Naive thymus-derived CD4-positive, alpha-beta T cell (primary cell): ENCODE measurements at regions not wholly inside any gene's neighbourhood (a gene's known extent, or its start where the extent isn't known, plus 50 kb on each side); places are given as distances from the start of the nearest gene placed in this dataset.

Experiments used
- ATAC-seq: fragments of 150-1000 bp; cut with Tn5 transposase; 2 replicates; pipeline ENCODE4 v1.10.0; 2021; ENCODE audit warnings: mild to moderate bottlenecking, moderate library complexity
- CTCF ChIA-PET: fragments of 350-600 bp; sonication (Branson Sonifier 250); formaldehyde crosslinking; loops from one replicate; lab custom pipeline; 2021; ENCODE audit warnings: antibody characterized with exemption; lab: Charles Lee
- POLR2A ChIA-PET: fragments of 350-600 bp; sonication (Branson Sonifier 250); formaldehyde crosslinking; loops from one replicate; lab custom pipeline; 2021; ENCODE audit warnings: antibody characterized with exemption, inconsistent platforms; lab: Charles Lee
- DNase-seq, 9 donors: peaks; one replicate each; pipeline versions ENCODE4 v3.0.0 to v3.0.0-alpha.2; 2020 to 2022; ENCODE audit warnings: mixed read lengths in 1 of 9
- H3K27ac ChIP-seq: one replicate; pipeline ENCODE4 v1.7.0; 2013; ENCODE audit warnings: mild to moderate bottlenecking, low read depth, low read length, moderate library complexity
- H3K27me3 ChIP-seq, 2 donors: one replicate each; pipeline ENCODE4 v1.7.0; 2013; ENCODE audit warnings: low read length in 2 of 2, mild to moderate bottlenecking in 2 of 2, moderate library complexity in 2 of 2; ENCODE audit not compliant: control insufficient read depth in 2 of 2, insufficient read depth in 2 of 2
- H3K36me3 ChIP-seq, 3 experiments: 1 replicate in 2 of 3; 2 replicates in 1 of 3; pipeline ENCODE4 v1.7.0; 2013; ENCODE audit warnings: low read length in 3 of 3, mild to moderate bottlenecking in 3 of 3, moderate library complexity in 1 of 3; ENCODE audit not compliant: insufficient read depth in 3 of 3, control insufficient read depth in 2 of 3
- H3K4me1 ChIP-seq, 2 donors: one replicate each; pipeline ENCODE4 v1.7.0; 2013; ENCODE audit warnings: low read length in 2 of 2, mild to moderate bottlenecking in 2 of 2, moderate library complexity in 1 of 2; ENCODE audit not compliant: control insufficient read depth in 2 of 2, insufficient read depth in 2 of 2
- H3K4me3 ChIP-seq: 2 replicates; pipeline ENCODE4 v1.7.0; 2013; ENCODE audit warnings: mild to moderate bottlenecking, low read length
- H3K9me3 ChIP-seq, 3 experiments: 1 replicate in 2 of 3; 2 replicates in 1 of 3; pipeline ENCODE4 v1.7.0; 2013; ENCODE audit warnings: low read length in 3 of 3; ENCODE audit not compliant: control insufficient read depth in 2 of 3
- H3K27ac Mint-ChIP-seq, 9 donors: one replicate each; pipeline ENCODE4 v1.8.0; 2020 to 2022; ENCODE audit warnings: mixed read lengths in 9 of 9, mild to moderate bottlenecking in 8 of 9, moderate library complexity in 5 of 9, inconsistent platforms in 2 of 9
- H3K27me3 Mint-ChIP-seq, 5 donors: one replicate each; pipeline ENCODE4 v1.8.0; 2021 to 2022; ENCODE audit warnings: mixed read lengths in 5 of 5, mild to moderate bottlenecking in 1 of 5
- H3K36me3 Mint-ChIP-seq, 5 donors: one replicate each; pipeline ENCODE4 v1.8.0; 2020 to 2022; ENCODE audit warnings: mixed read lengths in 5 of 5, mild to moderate bottlenecking in 3 of 5, inconsistent platforms in 1 of 5
- H3K4me1 Mint-ChIP-seq, 7 donors: one replicate each; pipeline ENCODE4 v1.8.0; 2020 to 2022; ENCODE audit warnings: mixed read lengths in 7 of 7, mild to moderate bottlenecking in 3 of 7, inconsistent platforms in 1 of 7
- H3K4me3 Mint-ChIP-seq, 10 donors: one replicate each; pipeline ENCODE4 v1.8.0; 2020 to 2022; ENCODE audit warnings: mild to moderate bottlenecking in 10 of 10, mixed read lengths in 10 of 10, moderate library complexity in 6 of 10, inconsistent platforms in 2 of 10
- H3K9me3 Mint-ChIP-seq, 11 donors: one replicate each; pipeline ENCODE4 v1.8.0; 2020 to 2022; ENCODE audit warnings: mixed read lengths in 11 of 11, mild to moderate bottlenecking in 4 of 11, inconsistent platforms in 1 of 11, moderate library complexity in 1 of 11
- intact Hi-C, 2 donors: fragments of 100-400 bp; cut with micrococcal nuclease; formaldehyde crosslinking; loops; one replicate each; pipeline ENCODE4 v1.15.1; 2023

DNA sequence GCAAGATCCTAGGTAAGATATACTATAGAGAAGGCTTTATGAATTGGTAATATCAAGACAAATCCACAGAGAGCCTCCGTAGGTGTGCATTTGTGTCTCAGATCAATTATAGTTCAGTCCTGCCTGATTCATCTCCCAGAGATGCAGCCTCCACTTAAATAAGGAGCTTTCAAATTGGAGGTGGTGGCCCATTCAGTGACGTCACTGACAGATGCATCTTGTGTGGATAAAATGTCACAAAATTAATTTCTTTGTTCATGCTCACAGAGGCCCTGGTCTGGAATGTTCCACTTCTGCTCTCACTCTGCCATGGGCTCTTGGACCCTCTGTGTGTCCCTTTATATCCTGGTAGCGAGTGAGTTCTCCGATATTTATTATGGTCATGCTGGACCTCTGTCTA lies 157.1 kb upstream of the PRSS58 start:
- intact Hi-C loops, result loop anchor here in 1 of 2 donors (10.0 kb wide), 1 partner anchor 590 kb away; no protein-coding TSS in a partner anchor
- H3K9me3 Mint-ChIP-seq, result peaks cover 0 to 2% (median 0%) of the 10 kb centered on the region in 11 donors
- Histone ChIP-seq H3K36me3 (no peaks in the 10 kb centered on the region), H3K9me3 (no peaks in the 10 kb centered on the region), H3K27me3 (no peaks in the 10 kb centered on the region), H3K27ac (no peak overlapping the region), H3K4me3 (no peak overlapping the region), H3K4me1 (peaks cover 0 to 3% of the 10 kb centered on the region in 2 donors)
- CTCF ChIA-PET, result no interaction called here
- POLR2A ChIA-PET, result interaction anchor here (1.5 kb wide), 1 partner anchor 10 kb away, joined by 5 read pairs; no protein-coding TSS in a partner anchor
- peaks cover 6 to 16% (median 10%) of the 10 kb centered on the region in 7 donors for H3K4me1 Mint-ChIP-seq
- no peak overlapping the region for H3K4me3 Mint-ChIP-seq
- H3K27ac Mint-ChIP-seq, result peak overlapping the region in 2 of 9 donors; percentile 16 to 38
- peaks cover 0 to 18% (median 0%) of the 10 kb centered on the region in 5 donors for H3K27me3 Mint-ChIP-seq
- no peak for DNase-seq
- no peak for ATAC-seq
- H3K36me3 Mint-ChIP-seq, result no peaks in the 10 kb centered on the region

DNA sequence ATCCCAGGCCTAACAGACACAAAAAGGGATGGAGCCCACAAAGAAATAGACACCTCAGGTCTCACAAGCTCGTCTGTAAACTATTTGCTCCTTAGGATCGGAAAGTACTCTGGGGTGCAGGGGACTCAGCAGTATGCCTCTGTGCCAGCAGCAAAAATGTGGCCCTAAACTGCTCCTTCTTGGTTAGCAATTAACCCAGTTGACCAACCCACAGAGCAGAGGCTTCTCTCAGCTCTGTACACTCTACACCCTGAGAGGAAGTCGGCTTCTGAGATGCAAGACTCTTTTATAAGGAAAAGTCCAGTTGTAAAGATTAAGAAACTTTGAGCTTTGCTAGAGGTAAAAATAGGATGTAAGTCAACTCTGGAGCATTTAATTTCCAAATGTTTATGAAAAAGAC lies 156.3 kb upstream of the PRSS58 start:
- Histone ChIP-seq H3K36me3 (no peaks in the 10 kb centered on the region), H3K27ac (no peak overlapping the region), H3K9me3 (no peaks in the 10 kb centered on the region), H3K27me3 (no peaks in the 10 kb centered on the region), H3K4me3 (no peak overlapping the region), H3K4me1 (peaks cover 0 to 3% of the 10 kb centered on the region in 2 donors)
- peaks cover 6 to 16% (median 10%) of the 10 kb centered on the region in 7 donors for H3K4me1 Mint-ChIP-seq
- DNase-seq (no peak), ATAC-seq (no peak)
- ChIA-PET CTCF (interaction anchor here (1.0 to 1.6 kb wide), 3 partner anchors 20 to 452 kb away, joined by 4 to 6 read pairs (median 5); no protein-coding TSS in a partner anchor), POLR2A (interaction anchor here (1.5 kb wide), 1 partner anchor 11 kb away, joined by 5 read pairs; no protein-coding TSS in a partner anchor)
- peaks cover 0 to 2% (median 0%) of the 10 kb centered on the region in 11 donors for H3K9me3 Mint-ChIP-seq
- intact Hi-C loops, result loop anchor here in 1 of 2 donors (10.0 kb wide), 1 partner anchor 591 kb away; no protein-coding TSS in a partner anchor
- peak overlapping the region in 1 of 9 donors; percentile 16 for H3K27ac Mint-ChIP-seq
- H3K36me3 Mint-ChIP-seq, result no peaks in the 10 kb centered on the region
- H3K27me3 Mint-ChIP-seq, result peaks cover 0 to 19% (median 0%) of the 10 kb centered on the region in 5 donors
- H3K4me3 Mint-ChIP-seq, result no peak overlapping the region

DNA sequence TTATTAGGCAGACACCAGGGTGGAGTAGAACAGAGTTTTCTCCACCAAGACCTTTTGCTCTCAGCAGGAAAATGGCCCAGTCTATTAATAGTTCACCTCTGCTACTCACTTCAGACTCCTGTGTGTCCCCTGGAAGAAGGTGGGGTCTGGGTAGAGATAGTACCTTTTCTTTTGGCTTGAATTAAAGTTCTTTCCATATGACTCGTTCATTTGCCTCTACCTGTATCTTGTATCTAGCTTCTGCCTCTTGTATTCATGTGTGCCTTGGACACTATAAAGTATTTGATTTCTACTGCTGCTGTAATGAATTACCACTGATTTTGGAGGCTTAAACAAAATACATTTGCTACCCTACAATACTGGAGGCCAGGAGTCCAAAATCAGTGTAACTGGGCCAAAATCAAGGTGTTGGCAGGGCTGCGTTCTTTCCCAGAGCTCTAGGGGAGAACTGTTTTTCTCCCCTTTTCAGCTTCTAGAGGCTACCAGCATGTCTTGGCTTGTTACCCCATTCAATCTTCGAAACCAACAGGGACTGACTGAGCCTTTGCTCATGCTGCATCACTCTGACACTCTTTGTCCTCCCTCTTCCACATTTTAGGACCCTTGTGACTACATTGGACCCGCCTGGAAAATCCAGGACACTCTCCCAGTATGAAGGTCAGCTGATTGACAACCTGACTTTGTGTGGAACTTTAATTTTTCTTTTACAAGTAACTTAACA lies 155.6 kb upstream of the PRSS58 start:
- Mint-ChIP-seq H3K36me3 (no peaks in the 10 kb centered on the region), H3K4me3 (peak overlapping the region in 3 of 10 donors; percentile 8 to 56 (median 10)), H3K9me3 (peaks cover 0 to 2% (median 0%) of the 10 kb centered on the region in 11 donors), H3K4me1 (peaks cover 6 to 11% (median 9%) of the 10 kb centered on the region in 7 donors), H3K27me3 (peaks cover 0 to 21% (median 0%) of the 10 kb centered on the region in 5 donors), H3K27ac (peak overlapping the region in 3 of 9 donors; percentile 3 to 69 (median 16))
- H3K4me1 ChIP-seq, result peaks cover 0 to 3% of the 10 kb centered on the region in 2 donors
- POLR2A ChIA-PET, result interaction anchor here (0.9 to 1.5 kb wide), 3 partner anchors 12 to 398 kb away, joined by 3 to 5 read pairs (median 3); no protein-coding TSS in a partner anchor
- CTCF ChIA-PET, result interaction anchor here (0.6 to 1.6 kb wide), 14 partner anchors 12 to 464 kb away, joined by 3 to 6 read pairs (median 3); no protein-coding TSS in a partner anchor
- DNase-seq (no peak), ATAC-seq (no peak)
- H3K4me3 ChIP-seq, result no peak overlapping the region
- intact Hi-C loops, result loop anchor here in 1 of 2 donors (2.0 to 10.0 kb wide), 2 partner anchors 21 to 591 kb away; no protein-coding TSS in a partner anchor
- no peaks in the 10 kb centered on the region for H3K9me3 ChIP-seq
- no peaks in the 10 kb centered on the region for H3K36me3 ChIP-seq
- H3K27ac ChIP-seq, result no peak overlapping the region
- H3K27me3 ChIP-seq, result no peaks in the 10 kb centered on the region

DNA sequence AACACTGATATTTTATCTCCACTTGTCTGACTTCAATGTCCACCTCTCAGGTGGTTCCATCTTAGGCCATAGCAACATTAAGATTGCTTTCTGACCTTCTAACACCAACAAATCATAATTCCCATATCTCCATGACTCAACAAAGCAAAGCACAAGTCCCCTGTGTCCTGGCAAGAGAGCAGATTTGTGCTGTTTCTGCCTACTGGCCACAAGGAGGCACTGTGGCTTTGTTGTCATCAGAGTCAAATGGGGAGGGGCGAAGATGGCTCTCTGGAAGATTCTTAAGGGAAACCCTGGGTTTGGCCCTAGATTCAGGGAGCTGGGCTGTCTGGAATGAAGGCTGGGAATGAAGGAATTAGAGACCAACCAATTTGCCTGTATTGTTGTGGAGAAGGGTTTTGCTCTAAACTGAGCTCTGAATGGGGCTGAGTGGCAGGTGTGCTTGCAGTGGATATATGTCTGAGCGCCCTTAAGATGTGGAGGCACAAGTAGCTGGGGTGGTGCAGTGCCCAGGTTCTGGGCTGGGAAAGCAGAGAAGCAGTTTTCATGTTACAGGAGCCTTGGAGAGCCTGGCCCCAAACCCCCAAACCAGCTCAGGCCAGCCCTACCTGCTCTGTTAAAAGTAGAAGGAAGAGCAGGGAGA lies 154.8 kb upstream of the PRSS58 start:
- no peaks in the 10 kb centered on the region for H3K36me3 Mint-ChIP-seq

DNA sequence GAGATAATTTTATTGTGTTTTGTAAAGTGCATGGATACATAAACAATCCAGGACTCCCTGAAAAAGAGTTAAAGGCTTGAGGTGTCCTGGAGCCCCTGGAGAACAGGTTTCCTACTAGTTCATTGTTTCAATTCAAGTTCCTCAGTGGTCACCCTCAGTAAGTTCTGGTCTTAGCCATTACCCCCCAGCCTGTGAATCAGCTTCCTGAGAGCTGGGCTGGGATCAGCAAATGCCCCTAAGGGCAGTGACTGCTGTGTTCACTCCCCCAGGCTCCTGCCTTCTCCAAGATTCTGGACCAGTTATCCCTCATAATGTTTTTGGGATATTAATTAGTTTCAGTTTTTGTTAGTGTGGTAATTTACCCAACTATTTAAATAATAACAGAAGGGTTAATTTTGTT lies 151.6 kb upstream of the PRSS58 start:
- Mint-ChIP-seq H3K27ac (no peak overlapping the region), H3K36me3 (no peaks in the 10 kb centered on the region), H3K4me1 (peaks cover 4 to 12% (median 6%) of the 10 kb centered on the region in 7 donors), H3K4me3 (no peak overlapping the region), H3K9me3 (no peaks in the 10 kb centered on the region), H3K27me3 (peaks cover 0 to 20% (median 0%) of the 10 kb centered on the region in 5 donors)
- no peaks in the 10 kb centered on the region for H3K27me3 ChIP-seq
- H3K9me3 ChIP-seq, result no peaks in the 10 kb centered on the region
- H3K27ac ChIP-seq, result no peak overlapping the region
- peaks cover 0 to 3% of the 10 kb centered on the region in 2 donors for H3K4me1 ChIP-seq
- no peaks in the 10 kb centered on the region for H3K36me3 ChIP-seq
- intact Hi-C loops, result no loop called here
- ChIA-PET CTCF (no interaction called here), POLR2A (no interaction called here)
- no peak overlapping the region for H3K4me3 ChIP-seq
- DNase-seq, result no peak
- no peak for ATAC-seq

More for the DNA sequence above, 154.8 kb upstream of the PRSS58 start:
- peaks cover 0 to 2% (median 0%) of the 10 kb centered on the region in 11 donors for H3K9me3 Mint-ChIP-seq
- ChIA-PET CTCF (interaction anchor here (0.6 to 1.6 kb wide), 13 partner anchors 11 to 465 kb away, joined by 3 to 6 read pairs (median 3); no protein-coding TSS in a partner anchor), POLR2A (interaction anchor here (0.9 to 1.1 kb wide), 2 partner anchors 396 to 398 kb away, joined by 3 read pairs; no protein-coding TSS in a partner anchor)
- DNase-seq (peak in 8 of 9 donors; percentile 19 to 58 (median 38)), ATAC-seq (peak; percentile 88)
- Histone ChIP-seq H3K27me3 (no peaks in the 10 kb centered on the region), H3K4me3 (no peak overlapping the region), H3K27ac (no peak overlapping the region), H3K36me3 (no peaks in the 10 kb centered on the region), H3K4me1 (peaks cover 0 to 3% of the 10 kb centered on the region in 2 donors), H3K9me3 (no peaks in the 10 kb centered on the region)
- intact Hi-C loops, result loop anchor here (1.0 to 10.0 kb wide), 5 partner anchors 22 to 592 kb away; no protein-coding TSS in a partner anchor
- peaks cover 0 to 19% (median 0%) of the 10 kb centered on the region in 5 donors for H3K27me3 Mint-ChIP-seq
- peaks cover 4 to 7% (median 6%) of the 10 kb centered on the region in 7 donors for H3K4me1 Mint-ChIP-seq
- peak overlapping the region in 3 of 9 donors; percentile 3 to 69 (median 6) for H3K27ac Mint-ChIP-seq
- peak overlapping the region in 6 of 10 donors; percentile 8 to 56 (median 26) for H3K4me3 Mint-ChIP-seq

DNA sequence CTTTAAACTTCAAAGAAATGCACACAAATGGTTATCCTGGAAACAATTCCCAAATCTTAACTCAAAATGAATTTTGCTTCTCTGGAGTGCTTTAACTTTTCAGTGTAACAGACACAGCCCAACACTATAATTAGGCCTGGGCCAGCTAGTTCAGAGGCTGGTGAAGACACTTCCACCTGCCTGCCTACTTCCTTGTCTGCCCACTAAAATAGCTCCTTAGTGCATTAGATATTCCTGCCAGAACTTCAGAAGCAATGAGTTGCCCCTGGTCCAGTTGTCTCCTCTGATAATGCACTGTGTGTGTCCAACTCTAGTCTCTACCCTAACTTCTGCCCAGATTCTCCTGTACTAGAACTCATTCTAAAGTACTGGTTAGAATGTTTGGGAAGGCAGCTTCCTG lies 150.9 kb upstream of the PRSS58 start:
- POLR2A ChIA-PET, result no interaction called here
- no peaks in the 10 kb centered on the region for H3K36me3 ChIP-seq
- H3K9me3 ChIP-seq, result no peaks in the 10 kb centered on the region
- peaks cover 0 to 3% of the 10 kb centered on the region in 2 donors for H3K4me1 ChIP-seq
- intact Hi-C loops, result no loop called here
- DNase-seq, result no peak
- no peak overlapping the region for H3K27ac ChIP-seq
- peaks cover 0 to 23% (median 0%) of the 10 kb centered on the region in 5 donors for H3K27me3 Mint-ChIP-seq
- H3K4me3 Mint-ChIP-seq, result no peak overlapping the region
- no peak overlapping the region for H3K4me3 ChIP-seq
- H3K9me3 Mint-ChIP-seq, result no peaks in the 10 kb centered on the region
- ATAC-seq, result no peak
- peaks cover 4 to 12% (median 6%) of the 10 kb centered on the region in 7 donors for H3K4me1 Mint-ChIP-seq
- H3K27ac Mint-ChIP-seq, result no peak overlapping the region
- CTCF ChIA-PET, result no interaction called here
- H3K36me3 Mint-ChIP-seq, result no peaks in the 10 kb centered on the region
- H3K27me3 ChIP-seq, result no peaks in the 10 kb centered on the region
